ENCODE measurements at regions not wholly inside any gene's neighbourhood (a gene's known extent, or its start where the extent isn't known, plus 50 kb on each side); places are given as distances from the start of the nearest gene placed in this dataset.
"Not testable (repeated sequence)": the region's sequence is repeated elsewhere in the genome, so short reads cannot be mapped to it uniquely, and the experiment has no call there.

- no peak for TF ChIP-seq CTCF (IDR thresholded peaks at IDR 0.05)
- no peak for DNase-seq
- Histone ChIP-seq H3K4me3 (no peak overlapping the region), H3K27me3 (no peaks in the 10 kb centered on the region), H3K27ac (no peak overlapping the region), H3K9me3 (no peaks in the 10 kb centered on the region), H3K4me1 (no peaks in the 10 kb centered on the region), H3K36me3 (no peaks in the 10 kb centered on the region)
- no peak for ATAC-seq
- intact Hi-C loops (cut with DNase I) = no loop called here
These were observed 125.4 kb downstream of the PSAT1 start for GRCh38 chr9:78422309-78422708.

- Histone ChIP-seq H3K36me3 (no peaks in the 10 kb centered on the region), H3K4me3 (no peak overlapping the region), H3K27me3 (no peaks in the 10 kb centered on the region), H3K4me1 (no peaks in the 10 kb centered on the region), H3K27ac (no peak overlapping the region), H3K9me3 (peaks cover 0 to 4% of the 10 kb centered on the region in 2 donors)
- no peak for ATAC-seq
- intact Hi-C loops (cut with DNase I) = no loop called here
- DNase-seq = no peak
- TF ChIP-seq CTCF (IDR thresholded peaks at IDR 0.05) = no peak
These were observed 127.4 kb downstream of the PSAT1 start for GRCh38 chr9:78424299-78424698.

GRCh38 chr9:78428640-78429039, 131.7 kb downstream of the PSAT1 start:
- Histone ChIP-seq H3K27ac (no peak overlapping the region), H3K4me3 (no peak overlapping the region), H3K27me3 (no peaks in the 10 kb centered on the region), H3K4me1 (no peaks in the 10 kb centered on the region), H3K36me3 (no peaks in the 10 kb centered on the region), H3K9me3 (peaks cover 0 to 20% of the 10 kb centered on the region in 2 donors)
- DNase-seq (no peak), ATAC-seq (no peak)
- no peak for TF ChIP-seq CTCF (IDR thresholded peaks at IDR 0.05)
- intact Hi-C loops (cut with DNase I) = no loop called here

GRCh38 chr9:78430387-78430786, 133.5 kb downstream of the PSAT1 start:
- H3K36me3 ChIP-seq = no peaks in the 10 kb centered on the region
- peaks cover 0 to 20% of the 10 kb centered on the region in 2 donors for H3K9me3 ChIP-seq
- H3K27me3 ChIP-seq = peaks cover 0 to 8% of the 10 kb centered on the region in 2 donors
- intact Hi-C loops (cut with DNase I) = no loop called here
- DNase-seq (no peak), ATAC-seq (no peak)
- no peak for TF ChIP-seq CTCF (IDR thresholded peaks at IDR 0.05)
- no peaks in the 10 kb centered on the region for H3K4me1 ChIP-seq
- H3K27ac ChIP-seq = no peak overlapping the region
- H3K4me3 ChIP-seq = no peak overlapping the region

GRCh38 chr9:78431039-78431438, 134.1 kb downstream of the PSAT1 start:
- Histone ChIP-seq H3K27me3 (peaks cover 0 to 15% of the 10 kb centered on the region in 2 donors), H3K9me3 (peaks cover 0 to 20% of the 10 kb centered on the region in 2 donors)
- intact Hi-C loops (cut with DNase I); ATAC-seq; H3K27ac ChIP-seq; DNase-seq; H3K4me1 ChIP-seq; H3K36me3 ChIP-seq; H3K4me3 ChIP-seq: not testable (repeated sequence)

- TF ChIP-seq CTCF (IDR thresholded peaks at IDR 0.05) = no peak
- DNase-seq (no peak), ATAC-seq (no peak)
- Histone ChIP-seq H3K4me3 (no peak overlapping the region), H3K4me1 (peaks cover 0 to 10% of the 10 kb centered on the region in 2 donors), H3K27me3 (peaks cover 0 to 45% of the 10 kb centered on the region in 2 donors), H3K36me3 (no peaks in the 10 kb centered on the region), H3K27ac (no peak overlapping the region), H3K9me3 (no peaks in the 10 kb centered on the region)
- intact Hi-C loops (cut with DNase I) = no loop called here
These were observed 139.9 kb downstream of the PSAT1 start for GRCh38 chr9:78436873-78437272.

All from left lung (tissue), 4 donors.